Muscle of back (tissue), 3 donors: ENCODE measurements at regions not wholly inside any gene's neighbourhood (a gene's known extent, or its start where the extent isn't known, plus 50 kb on each side); places are given as distances from the start of the nearest gene placed in this dataset.
"Not testable (repeated sequence)": the region's sequence is repeated elsewhere in the genome, so short reads cannot be mapped to it uniquely, and the experiment has no call there.

ENCODE experiments used
- DNase-seq, 3 donors: peaks; one replicate each; pipeline versions ENCODE4 v3.0.0 to v3.0.0-alpha.2; 2013

GRCh38 chr20:60754856-60755255, 497.2 kb upstream of the CDH4 start:
- DNase-seq: peak; percentile 24 to 85 (median 52)

- peak in 2 of 3 donors; percentile 38 to 75 for DNase-seq
Measured at GRCh38 chr20:60759651-60760050, 492.4 kb upstream of the CDH4 start.

- peak in 1 of 3 donors; percentile 63 for DNase-seq
Measured at GRCh38 chr20:60760256-60761000, 491.6 kb upstream of the CDH4 start.

GRCh38 chr20:60761056-60761455, 491.0 kb upstream of the CDH4 start:
- no peak for DNase-seq

GRCh38 chr20:60762386-60762785, 489.7 kb upstream of the CDH4 start:
- no peak for DNase-seq

- DNase-seq: no peak
Measured at GRCh38 chr20:60764328-60764727, 487.7 kb upstream of the CDH4 start.

GRCh38 chr20:60764771-60765170, 487.3 kb upstream of the CDH4 start:
- DNase-seq: no peak

GRCh38 chr20:60765821-60766403, 486.1 kb upstream of the CDH4 start:
- no peak for DNase-seq

GRCh38 chr20:60768216-60768615, 483.8 kb upstream of the CDH4 start:
- DNase-seq: peak in 1 of 3 donors; percentile 80

GRCh38 chr20:60780388-60781025, 471.6 kb upstream of the CDH4 start:
- peak in 1 of 3 donors; percentile 45 for DNase-seq

GRCh38 chr20:60782959-60783625, 469.0 kb upstream of the CDH4 start:
- DNase-seq: no peak

GRCh38 chr20:60785301-60785700, 466.8 kb upstream of the CDH4 start:
- DNase-seq: peak in 1 of 3 donors; percentile 55

- peak in 1 of 3 donors; percentile 76 for DNase-seq
Measured at GRCh38 chr20:60785785-60786184, 466.3 kb upstream of the CDH4 start.

- DNase-seq: no peak
Measured at GRCh38 chr20:60786686-60787217, 465.3 kb upstream of the CDH4 start.

GRCh38 chr20:60787276-60787675, 464.8 kb upstream of the CDH4 start:
- peak in 2 of 3 donors; percentile 38 to 72 for DNase-seq

- no peak for DNase-seq
Measured at GRCh38 chr20:60788070-60788469, 464.0 kb upstream of the CDH4 start.

- no peak for DNase-seq
Measured at GRCh38 chr20:60789399-60789798, 462.7 kb upstream of the CDH4 start.

GRCh38 chr20:60790339-60790738, 461.7 kb upstream of the CDH4 start:
- not testable (repeated sequence) for DNase-seq

GRCh38 chr20:60791823-60792222, 460.2 kb upstream of the CDH4 start:
- no peak for DNase-seq

- no peak for DNase-seq
Measured at GRCh38 chr20:60792941-60793340, 459.1 kb upstream of the CDH4 start.

GRCh38 chr20:60794674-60795073, 457.4 kb upstream of the CDH4 start:
- DNase-seq: no peak

GRCh38 chr20:60795651-60796050, 456.4 kb upstream of the CDH4 start:
- no peak for DNase-seq
